HUES48 (cell line): ENCODE measurements at regions not wholly inside any gene's neighbourhood (a gene's known extent, or its start where the extent isn't known, plus 50 kb on each side); places are given as distances from the start of the nearest gene placed in this dataset.
A peak's percentile ranks its signal among the peaks of the same experiment; 100 is the strongest.

Source experiments
- H3K27ac ChIP-seq: one replicate; pipeline ENCODE4 v1.7.0; 2013; ENCODE audit warnings: low read depth, low read length, inconsistent platforms
- H3K27me3 ChIP-seq: 2 replicates; pipeline ENCODE4 v1.6.1; 2013; ENCODE audit warnings: mild to moderate bottlenecking, low read length; ENCODE audit not compliant: control insufficient read depth, insufficient read depth
- H3K36me3 ChIP-seq: 2 replicates; pipeline ENCODE4 v1.6.1; 2013; ENCODE audit warnings: low read length; ENCODE audit not compliant: control insufficient read depth, insufficient read depth
- H3K4me1 ChIP-seq: 2 replicates; pipeline ENCODE4 v1.6.1; 2013; ENCODE audit warnings: mild to moderate bottlenecking, low read length; ENCODE audit not compliant: control insufficient read depth, insufficient read depth
- H3K4me3 ChIP-seq: 2 replicates; pipeline ENCODE4 v1.5.1; 2013; ENCODE audit warnings: mild to moderate bottlenecking, low read depth, low read length
- H3K9ac ChIP-seq: 2 replicates; pipeline ENCODE4 v1.6.1; 2013; ENCODE audit warnings: mild to moderate bottlenecking, low read depth, low read length, moderate library complexity
- H3K9me3 ChIP-seq: 2 replicates; pipeline ENCODE4 v1.6.1; 2013; ENCODE audit warnings: low read length; ENCODE audit not compliant: control insufficient read depth, insufficient read depth

GRCh38 chr20:6636209-6637159, 131.0 kb upstream of the BMP2 start:
- no peaks in the 10 kb centered on the region for H3K27me3 ChIP-seq
- no peak overlapping the region for H3K9ac ChIP-seq
- H3K36me3 ChIP-seq = no peaks in the 10 kb centered on the region
- H3K27ac ChIP-seq = no peak overlapping the region
- no peaks in the 10 kb centered on the region for H3K9me3 ChIP-seq
- H3K4me1 ChIP-seq = peaks cover 11% of the 10 kb centered on the region
- H3K4me3 ChIP-seq = no peak overlapping the region

- Histone ChIP-seq H3K9me3 (no peaks in the 10 kb centered on the region), H3K4me3 (no peak overlapping the region), H3K4me1 (peaks cover 11% of the 10 kb centered on the region), H3K36me3 (no peaks in the 10 kb centered on the region), H3K9ac (no peak overlapping the region), H3K27me3 (no peaks in the 10 kb centered on the region), H3K27ac (no peak overlapping the region)
Measured at GRCh38 chr20:6635034-6635736, 132.3 kb upstream of the BMP2 start.

DNA sequence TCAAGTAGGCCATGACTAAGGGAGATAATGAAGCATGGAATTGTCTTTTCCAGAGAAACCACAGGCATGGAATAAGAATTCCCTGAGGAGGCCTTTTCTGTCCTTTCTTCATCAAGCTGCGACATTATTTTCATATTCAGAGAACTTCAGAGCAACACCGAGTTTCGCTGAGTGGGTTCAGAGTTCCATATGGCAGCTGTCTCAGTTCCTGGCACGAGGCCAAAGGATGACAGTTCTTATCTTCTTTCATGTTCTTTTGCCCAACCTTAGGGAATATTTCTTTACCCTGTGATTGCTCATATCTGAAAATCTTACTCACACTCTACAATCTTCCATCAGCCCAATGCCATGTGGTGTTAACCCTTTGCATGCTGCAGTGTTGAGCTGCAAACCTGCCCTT, 135.3 kb upstream of the BMP2 start:
- Histone ChIP-seq H3K4me1 (peaks cover 5% of the 10 kb centered on the region), H3K36me3 (no peaks in the 10 kb centered on the region), H3K9me3 (no peaks in the 10 kb centered on the region), H3K27ac (no peak overlapping the region), H3K4me3 (no peak overlapping the region), H3K27me3 (no peaks in the 10 kb centered on the region), H3K9ac (no peak overlapping the region)

GRCh38 chr20:6630514-6630913, 137.0 kb upstream of the BMP2 start:
- H3K9me3 ChIP-seq = no peaks in the 10 kb centered on the region
- no peak overlapping the region for H3K27ac ChIP-seq
- H3K27me3 ChIP-seq = no peaks in the 10 kb centered on the region
- no peaks in the 10 kb centered on the region for H3K4me1 ChIP-seq
- no peak overlapping the region for H3K4me3 ChIP-seq
- no peak overlapping the region for H3K9ac ChIP-seq
- no peaks in the 10 kb centered on the region for H3K36me3 ChIP-seq

- Histone ChIP-seq H3K4me3 (no peak overlapping the region), H3K9me3 (no peaks in the 10 kb centered on the region), H3K27ac (no peak overlapping the region), H3K27me3 (no peaks in the 10 kb centered on the region), H3K36me3 (no peaks in the 10 kb centered on the region), H3K4me1 (peaks cover 3% of the 10 kb centered on the region; the same call in 1 of the 2 replicates), H3K9ac (no peak overlapping the region)
Measured at GRCh38 chr20:6629564-6629963, 137.9 kb upstream of the BMP2 start.

- H3K27me3 ChIP-seq = no peaks in the 10 kb centered on the region
- peaks cover 11% of the 10 kb centered on the region for H3K4me1 ChIP-seq
- no peaks in the 10 kb centered on the region for H3K36me3 ChIP-seq
Measured at GRCh38 chr20:6626805-6627204, 140.7 kb upstream of the BMP2 start.

GRCh38 chr20:6623989-6624388, 143.5 kb upstream of the BMP2 start:
- Histone ChIP-seq H3K4me3 (no peak overlapping the region), H3K27ac (peak overlapping the region; percentile 53), H3K27me3 (no peaks in the 10 kb centered on the region), H3K36me3 (no peaks in the 10 kb centered on the region), H3K9ac (no peak overlapping the region), H3K9me3 (no peaks in the 10 kb centered on the region), H3K4me1 (peaks cover 11% of the 10 kb centered on the region)

More at GRCh38 chr20:6626805-6627204, 140.7 kb upstream of the BMP2 start:
- no peaks in the 10 kb centered on the region for H3K9me3 ChIP-seq
- no peak overlapping the region for H3K27ac ChIP-seq
- H3K9ac ChIP-seq = no peak overlapping the region
- H3K4me3 ChIP-seq = no peak overlapping the region

DNA sequence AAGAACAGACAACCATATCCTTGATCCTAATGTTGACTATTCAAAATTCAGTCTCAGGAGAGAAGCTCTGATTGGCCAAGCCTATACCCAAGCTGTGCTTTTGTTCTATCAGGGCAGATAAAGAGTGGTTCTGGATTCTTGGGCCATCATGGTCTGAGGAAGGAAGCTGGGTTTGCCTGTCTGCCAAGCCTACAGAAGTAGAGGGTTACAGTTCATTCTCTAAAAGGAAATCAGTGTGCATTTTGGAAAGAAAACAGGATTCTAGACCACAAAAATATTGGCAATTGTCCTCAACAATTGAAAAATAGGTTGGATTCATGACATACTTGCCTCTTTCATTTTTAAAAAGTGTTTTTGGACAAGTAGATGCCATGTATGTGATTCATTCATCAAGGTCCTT, 145.4 kb upstream of the BMP2 start:
- H3K4me3 ChIP-seq = no peak overlapping the region
- no peaks in the 10 kb centered on the region for H3K27me3 ChIP-seq
- H3K36me3 ChIP-seq = no peaks in the 10 kb centered on the region
- no peak overlapping the region for H3K27ac ChIP-seq
- H3K9ac ChIP-seq = no peak overlapping the region
- H3K9me3 ChIP-seq = no peaks in the 10 kb centered on the region
- H3K4me1 ChIP-seq = peaks cover 11% of the 10 kb centered on the region

GRCh38 chr20:6618051-6618450, 149.4 kb upstream of the BMP2 start:
- Histone ChIP-seq H3K9me3 (no peaks in the 10 kb centered on the region), H3K27me3 (no peaks in the 10 kb centered on the region), H3K9ac (no peak overlapping the region), H3K4me1 (no peaks in the 10 kb centered on the region), H3K4me3 (no peak overlapping the region), H3K27ac (no peak overlapping the region), H3K36me3 (no peaks in the 10 kb centered on the region)

DNA sequence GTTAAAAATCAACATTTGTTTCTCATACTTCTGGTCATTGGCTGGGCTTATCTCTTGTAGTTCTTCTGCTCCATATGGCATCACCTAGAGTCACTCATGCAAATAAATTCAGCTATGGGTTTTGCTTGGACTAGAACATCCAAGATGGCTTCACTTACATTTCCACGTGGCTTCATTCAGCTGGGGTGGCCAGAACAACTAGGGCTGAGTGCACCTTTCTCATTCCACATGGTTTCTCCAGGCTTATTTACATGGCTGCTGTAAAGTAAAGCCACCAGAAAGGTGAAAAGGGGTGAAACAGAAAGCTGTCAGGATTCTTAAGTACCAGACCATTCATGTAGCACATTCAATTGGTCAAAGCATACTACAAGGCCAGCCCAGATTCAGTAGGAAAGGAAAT, 151.1 kb upstream of the BMP2 start:
- Histone ChIP-seq H3K27me3 (no peaks in the 10 kb centered on the region), H3K9ac (no peak overlapping the region), H3K4me1 (no peaks in the 10 kb centered on the region), H3K4me3 (no peak overlapping the region), H3K27ac (no peak overlapping the region), H3K36me3 (no peaks in the 10 kb centered on the region), H3K9me3 (no peaks in the 10 kb centered on the region)

DNA sequence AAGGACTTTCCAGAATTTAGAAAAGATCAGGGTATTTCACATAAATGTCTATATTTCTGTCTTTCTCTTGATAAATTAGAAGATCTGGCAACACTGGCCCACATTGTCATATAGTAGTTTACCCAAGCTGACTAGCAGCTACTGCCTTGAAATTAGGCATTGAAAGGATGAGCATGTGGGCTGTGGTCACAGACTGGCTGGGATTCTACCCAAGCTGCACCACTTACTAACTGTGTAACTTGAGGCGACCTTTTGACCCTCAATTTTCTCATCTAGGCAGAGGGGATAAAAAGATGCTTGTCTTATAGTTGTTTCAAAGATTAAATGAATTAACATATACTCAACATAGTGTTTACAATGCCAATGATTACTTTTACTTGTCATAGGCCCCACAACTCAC, 152.7 kb upstream of the BMP2 start:
- H3K27me3 ChIP-seq = no peaks in the 10 kb centered on the region
- H3K9ac ChIP-seq = no peak overlapping the region
- H3K27ac ChIP-seq = no peak overlapping the region
- no peaks in the 10 kb centered on the region for H3K4me1 ChIP-seq
- H3K9me3 ChIP-seq = no peaks in the 10 kb centered on the region
- H3K4me3 ChIP-seq = no peak overlapping the region
- no peaks in the 10 kb centered on the region for H3K36me3 ChIP-seq
